SK-N-SH treated with all-trans-retinoic acid at 6 μM for 48 hours (cell line): ENCODE measurements at regions not wholly inside any gene's neighbourhood (a gene's known extent, or its start where the extent isn't known, plus 50 kb on each side); places are given as distances from the start of the nearest gene placed in this dataset.

Experiments
- ATAC-seq: fragments of 200-7000 bp; cut with Tn5 transposase; 3 replicates; pipeline ENCODE4 v1.9.1; 2020; ENCODE audit warnings: mild to moderate bottlenecking, moderate library complexity
- ARNTL ChIP-seq: fragments of 450-650 bp; formaldehyde crosslinking; IDR thresholded peaks from 2 replicates; pipeline ENCODE4 v1.5.0; 2020; ENCODE audit warnings: low read depth, mild to moderate bottlenecking, moderate library complexity, borderline replicate concordance
- BACH2 ChIP-seq: fragments of 250-450 bp; sonication (Bioruptor Pico); IDR thresholded peaks from 2 replicates; pipeline ENCODE4 v1.9.0; 2021; ENCODE audit warnings: mild to moderate bottlenecking, borderline replicate concordance
- ESRRG ChIP-seq: fragments of 250-450 bp; sonication (Bioruptor Pico); IDR thresholded peaks from 2 replicates; pipeline ENCODE4 v1.6.1; 2021; ENCODE audit warnings: mild to moderate bottlenecking
- GLIS3 ChIP-seq: fragments of 250-450 bp; sonication (Bioruptor Pico); IDR thresholded peaks from 2 replicates; pipeline ENCODE4 v1.5.0; 2020; ENCODE audit warnings: mild to moderate bottlenecking, moderate library complexity
- ISL1 ChIP-seq: fragments of 250-450 bp; sonication (Bioruptor Pico); IDR thresholded peaks from 2 replicates; pipeline ENCODE4 v2.1.2; 2022; ENCODE audit warnings: mild to moderate bottlenecking, moderate library complexity
- OSR1 ChIP-seq: fragments of 250-450 bp; sonication (Bioruptor Pico); IDR thresholded peaks from 2 replicates; pipeline ENCODE4 v1.8.0; 2022; ENCODE audit warnings: moderate library complexity, mild to moderate bottlenecking, inconsistent platforms
- RARB ChIP-seq: fragments of 250-450 bp; sonication (Bioruptor Pico); IDR thresholded peaks from 2 replicates; pipeline ENCODE4 v1.8.0; 2021; ENCODE audit warnings: mild to moderate bottlenecking, moderate library complexity
- TCF4 ChIP-seq: fragments of 250-450 bp; sonication (Bioruptor Pico); IDR thresholded peaks from 2 replicates; pipeline ENCODE4 v1.8.0; 2021; ENCODE audit warnings: mild to moderate bottlenecking, moderate library complexity, borderline replicate concordance
- TOX ChIP-seq: fragments of 250-450 bp; sonication (Bioruptor Pico); IDR thresholded peaks from 2 replicates; pipeline ENCODE4 v1.8.0; 2021; ENCODE audit warnings: mild to moderate bottlenecking, moderate library complexity, borderline replicate concordance
- ZC3H10 ChIP-seq: fragments of 250-450 bp; sonication (Bioruptor Pico); IDR thresholded peaks from 2 replicates; pipeline ENCODE4 v1.5.1; 2021; ENCODE audit warnings: mild to moderate bottlenecking, moderate library complexity
- ZFP3 ChIP-seq: fragments of 250-450 bp; sonication (Bioruptor Pico); IDR thresholded peaks from 2 replicates; pipeline ENCODE4 v1.5.0; 2020; ENCODE audit warnings: mild to moderate bottlenecking, moderate library complexity
- ZFP30 ChIP-seq: fragments of 450-650 bp; formaldehyde crosslinking; IDR thresholded peaks from 2 replicates; pipeline ENCODE4 v1.5.0; 2022; ENCODE audit warnings: mild to moderate bottlenecking, moderate library complexity
- ZNF565 ChIP-seq: fragments of 450-650 bp; formaldehyde crosslinking; conservative IDR thresholded peaks from 2 replicates; pipeline ENCODE4 v1.5.0; 2020; ENCODE audit warnings: low read depth, mild to moderate bottlenecking, moderate library complexity
- ZNF70 ChIP-seq: fragments of 450-650 bp; formaldehyde crosslinking; IDR thresholded peaks from 2 replicates; pipeline ENCODE4 v1.5.0; 2020; ENCODE audit warnings: mild to moderate bottlenecking, moderate library complexity
- ZNF8 ChIP-seq: fragments of 450-650 bp; formaldehyde crosslinking; IDR thresholded peaks from 2 replicates; pipeline ENCODE4 v1.5.0; 2020; ENCODE audit warnings: mild to moderate bottlenecking, moderate library complexity
- TF ChIP-seq, protein P1 (sequence below): fragments of 250-450 bp; sonication (Bioruptor Pico); IDR thresholded peaks from 2 replicates; pipeline ENCODE4 v1.8.0; 2021; ENCODE audit warnings: low read depth, mild to moderate bottlenecking, moderate library complexity, borderline replicate concordance
- TF ChIP-seq, protein P2 (sequence below): fragments of 250-450 bp; sonication (Bioruptor Pico); IDR thresholded peaks from 2 replicates; pipeline ENCODE4 v1.5.1; 2021; ENCODE audit warnings: mild to moderate bottlenecking, moderate library complexity
- TF ChIP-seq, protein P3 (sequence below): fragments of 250-450 bp; sonication (Bioruptor Pico); IDR thresholded peaks from 2 replicates; pipeline ENCODE4 v1.8.0; 2020; ENCODE audit warnings: mild to moderate bottlenecking, moderate library complexity, borderline replicate concordance

DNA sequence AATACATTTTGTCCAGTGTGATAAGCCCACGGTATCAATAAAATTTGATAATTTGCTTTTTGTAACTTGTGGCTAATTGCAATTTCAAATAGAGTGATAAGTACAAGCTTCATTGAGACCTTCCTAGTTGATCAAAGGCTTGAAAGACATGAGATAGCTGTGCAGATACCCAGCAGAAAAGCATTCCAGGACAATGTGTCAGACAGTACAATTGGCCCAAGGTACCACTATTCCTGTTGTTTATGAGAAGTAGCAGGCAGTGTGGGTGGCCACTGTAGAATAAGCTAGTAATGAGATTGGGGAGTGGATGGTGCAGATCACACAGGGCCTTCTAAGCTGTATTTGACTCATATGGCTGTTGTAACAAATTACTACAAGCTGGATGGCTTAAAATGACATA is 182.2 kb downstream of the AMY1C start (continued):
- TF ChIP-seq ZNF565 (CRISPR knock-in tag), result no peak
- TF ChIP-seq TCF4, result no peak
- no peak for TF ChIP-seq ZNF70 (CRISPR knock-in tag)
- no peak for TF ChIP-seq ESRRG (CRISPR knock-in tag)

DNA sequence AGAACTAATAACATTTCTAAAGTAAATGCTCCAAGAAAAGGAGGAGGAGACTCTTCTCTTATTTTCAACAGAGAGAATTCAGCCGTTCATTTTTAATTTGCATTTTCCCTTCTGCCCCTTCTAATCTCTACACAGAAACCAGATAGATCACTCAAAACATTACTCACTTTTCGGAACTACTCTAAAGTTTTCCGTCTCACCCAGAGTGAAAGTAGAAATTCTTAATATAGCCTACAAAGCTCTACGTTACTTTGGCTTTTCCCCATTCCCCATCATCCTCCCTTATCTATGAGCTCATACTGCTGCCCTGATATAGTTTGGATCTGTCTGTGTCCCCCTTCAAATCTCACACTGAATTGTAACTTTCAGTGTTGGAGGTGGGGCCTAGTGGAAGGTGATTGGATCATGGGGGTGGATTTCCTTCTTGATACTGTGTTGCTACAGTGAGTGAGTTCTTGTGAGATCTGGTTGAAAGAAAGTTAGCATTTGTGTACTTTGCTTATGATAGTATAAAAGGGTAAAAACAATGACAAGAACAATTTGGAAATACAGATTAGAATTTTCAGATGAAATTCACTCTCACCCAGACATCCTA is 188.2 kb downstream of the AMY1C start:
- no peak for ATAC-seq
- TF ChIP-seq ZNF70 (CRISPR knock-in tag) (no peak), GLIS3 (CRISPR knock-in tag) (no peak), ESRRG (CRISPR knock-in tag) (no peak), RARB (no peak), ZNF8 (CRISPR knock-in tag) (no peak), ISL1 (CRISPR knock-in tag) (no peak), ZFP3 (CRISPR knock-in tag) (no peak)
- TF ChIP-seq, protein P1, sequence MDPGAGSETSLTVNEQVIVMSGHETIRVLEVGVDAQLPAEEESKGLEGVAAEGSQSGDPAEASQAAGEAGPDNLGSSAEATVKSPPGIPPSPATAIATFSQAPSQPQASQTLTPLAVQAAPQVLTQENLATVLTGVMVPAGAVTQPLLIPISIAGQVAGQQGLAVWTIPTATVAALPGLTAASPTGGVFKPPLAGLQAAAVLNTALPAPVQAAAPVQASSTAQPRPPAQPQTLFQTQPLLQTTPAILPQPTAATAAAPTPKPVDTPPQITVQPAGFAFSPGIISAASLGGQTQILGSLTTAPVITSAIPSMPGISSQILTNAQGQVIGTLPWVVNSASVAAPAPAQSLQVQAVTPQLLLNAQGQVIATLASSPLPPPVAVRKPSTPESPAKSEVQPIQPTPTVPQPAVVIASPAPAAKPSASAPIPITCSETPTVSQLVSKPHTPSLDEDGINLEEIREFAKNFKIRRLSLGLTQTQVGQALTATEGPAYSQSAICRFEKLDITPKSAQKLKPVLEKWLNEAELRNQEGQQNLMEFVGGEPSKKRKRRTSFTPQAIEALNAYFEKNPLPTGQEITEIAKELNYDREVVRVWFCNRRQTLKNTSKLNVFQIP (CRISPR knock-in tag), result no peak
- TF ChIP-seq, all 23 proteins: peak for 0

DNA sequence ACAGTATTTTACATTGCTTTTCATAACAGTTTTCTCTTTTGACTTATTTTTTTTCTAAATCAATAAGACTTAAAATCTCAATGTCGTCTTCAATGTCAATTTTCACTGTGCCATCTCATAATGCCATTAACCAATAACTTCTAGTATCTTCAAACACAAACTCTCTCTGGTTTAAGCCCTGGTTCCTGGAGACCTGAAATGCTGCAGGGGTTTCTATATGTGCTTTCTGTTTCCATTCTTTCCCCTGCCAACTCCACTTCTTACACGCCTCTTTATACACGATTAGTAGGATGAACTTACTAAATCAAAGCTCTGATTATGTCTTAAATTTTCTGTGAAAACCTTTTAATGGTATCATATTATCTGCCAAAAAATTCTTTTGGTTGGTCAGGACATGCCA is 191.4 kb downstream of the AMY1C start:
- ATAC-seq, result no peak

DNA sequence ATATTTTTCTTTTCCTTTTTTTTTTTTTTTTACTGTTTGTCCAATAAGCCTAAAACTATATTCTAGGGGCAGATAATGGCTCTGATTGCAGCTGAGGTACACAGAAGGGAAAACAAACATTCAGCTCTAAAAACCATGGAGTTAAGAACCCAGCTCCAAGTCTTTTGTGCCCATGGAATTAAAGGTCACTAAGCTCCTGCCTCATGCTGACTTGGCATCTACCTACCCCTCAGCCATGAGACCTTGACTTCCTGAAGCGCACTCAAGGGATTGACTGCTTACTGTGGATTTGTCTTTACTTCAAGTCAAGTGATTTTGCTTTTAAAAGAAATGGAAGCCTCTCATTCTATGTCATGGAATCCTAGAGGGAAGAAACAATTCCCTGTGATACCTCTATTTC is 192.3 kb downstream of the AMY1C start:
- TF ChIP-seq, protein P2, sequence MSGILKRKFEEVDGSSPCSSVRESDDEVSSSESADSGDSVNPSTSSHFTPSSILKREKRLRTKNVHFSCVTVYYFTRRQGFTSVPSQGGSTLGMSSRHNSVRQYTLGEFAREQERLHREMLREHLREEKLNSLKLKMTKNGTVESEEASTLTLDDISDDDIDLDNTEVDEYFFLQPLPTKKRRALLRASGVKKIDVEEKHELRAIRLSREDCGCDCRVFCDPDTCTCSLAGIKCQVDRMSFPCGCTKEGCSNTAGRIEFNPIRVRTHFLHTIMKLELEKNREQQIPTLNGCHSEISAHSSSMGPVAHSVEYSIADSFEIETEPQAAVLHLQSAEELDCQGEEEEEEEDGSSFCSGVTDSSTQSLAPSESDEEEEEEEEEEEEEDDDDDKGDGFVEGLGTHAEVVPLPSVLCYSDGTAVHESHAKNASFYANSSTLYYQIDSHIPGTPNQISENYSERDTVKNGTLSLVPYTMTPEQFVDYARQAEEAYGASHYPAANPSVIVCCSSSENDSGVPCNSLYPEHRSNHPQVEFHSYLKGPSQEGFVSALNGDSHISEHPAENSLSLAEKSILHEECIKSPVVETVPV (CRISPR knock-in tag), result no peak
- TF ChIP-seq ZNF565 (CRISPR knock-in tag) (no peak), ZFP3 (CRISPR knock-in tag) (no peak), OSR1 (CRISPR knock-in tag) (no peak), ISL1 (CRISPR knock-in tag) (no peak)
- ATAC-seq, result no peak

More for the DNA sequence above, 191.4 kb downstream of the AMY1C start:
- TF ChIP-seq, protein P3, sequence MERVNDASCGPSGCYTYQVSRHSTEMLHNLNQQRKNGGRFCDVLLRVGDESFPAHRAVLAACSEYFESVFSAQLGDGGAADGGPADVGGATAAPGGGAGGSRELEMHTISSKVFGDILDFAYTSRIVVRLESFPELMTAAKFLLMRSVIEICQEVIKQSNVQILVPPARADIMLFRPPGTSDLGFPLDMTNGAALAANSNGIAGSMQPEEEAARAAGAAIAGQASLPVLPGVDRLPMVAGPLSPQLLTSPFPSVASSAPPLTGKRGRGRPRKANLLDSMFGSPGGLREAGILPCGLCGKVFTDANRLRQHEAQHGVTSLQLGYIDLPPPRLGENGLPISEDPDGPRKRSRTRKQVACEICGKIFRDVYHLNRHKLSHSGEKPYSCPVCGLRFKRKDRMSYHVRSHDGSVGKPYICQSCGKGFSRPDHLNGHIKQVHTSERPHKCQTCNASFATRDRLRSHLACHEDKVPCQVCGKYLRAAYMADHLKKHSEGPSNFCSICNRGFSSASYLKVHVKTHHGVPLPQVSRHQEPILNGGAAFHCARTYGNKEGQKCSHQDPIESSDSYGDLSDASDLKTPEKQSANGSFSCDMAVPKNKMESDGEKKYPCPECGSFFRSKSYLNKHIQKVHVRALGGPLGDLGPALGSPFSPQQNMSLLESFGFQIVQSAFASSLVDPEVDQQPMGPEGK (CRISPR knock-in tag), result no peak
- TF ChIP-seq, protein P2 (CRISPR knock-in tag), result no peak
- TF ChIP-seq ARNTL (no peak), ZNF70 (CRISPR knock-in tag) (no peak), ZC3H10 (no peak), RARB (no peak)

DNA sequence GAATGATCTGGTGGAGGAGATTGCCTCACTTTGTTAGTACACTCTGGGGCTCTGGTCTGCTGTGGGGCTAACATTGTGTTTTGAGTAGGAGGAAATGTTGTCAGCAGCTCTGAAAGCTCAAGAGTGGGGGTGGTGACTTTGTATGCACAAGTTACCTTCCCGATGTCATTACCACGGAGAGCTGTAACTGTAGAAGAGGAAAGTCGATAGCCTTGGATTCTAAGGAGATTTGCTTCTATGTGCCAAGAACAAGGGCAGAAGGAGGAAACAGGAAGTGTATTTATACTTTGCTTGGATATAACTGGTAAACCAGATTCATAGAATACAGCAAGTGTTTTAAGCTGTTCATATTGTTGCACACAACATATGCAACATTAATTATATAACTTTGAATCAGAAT is 196.1 kb downstream of the AMY1C start:
- ATAC-seq, result no peak
- TF ChIP-seq, protein P3 (CRISPR knock-in tag), result no peak
- no peak for TF ChIP-seq ESRRG (CRISPR knock-in tag)
- TF ChIP-seq ZNF565 (CRISPR knock-in tag), result no peak
- TF ChIP-seq ZFP30 (CRISPR knock-in tag), result no peak
- TF ChIP-seq ZFP3 (CRISPR knock-in tag), result no peak
- TF ChIP-seq TCF4, result no peak
- TF ChIP-seq RARB, result no peak
- TF ChIP-seq GLIS3 (CRISPR knock-in tag), result no peak
- TF ChIP-seq TOX (CRISPR knock-in tag), result no peak
- no peak for TF ChIP-seq BACH2 (CRISPR knock-in tag)
- TF ChIP-seq ARNTL, result no peak
- TF ChIP-seq, all 23 proteins: peak for 0
